Renal cortical epithelial cell (primary cell): ENCODE measurements at regions not wholly inside any gene's neighbourhood (a gene's known extent, or its start where the extent isn't known, plus 50 kb on each side); places are given as distances from the start of the nearest gene placed in this dataset.
"Not testable (repeated sequence)": the region's sequence is repeated elsewhere in the genome, so short reads cannot be mapped to it uniquely, and the experiment has no call there.

ENCODE experiments used
- DNase-seq: peaks from one replicate; pipeline ENCODE4 v3.0.0-alpha.2; 2011; ENCODE audit warnings: low read depth

DNA sequence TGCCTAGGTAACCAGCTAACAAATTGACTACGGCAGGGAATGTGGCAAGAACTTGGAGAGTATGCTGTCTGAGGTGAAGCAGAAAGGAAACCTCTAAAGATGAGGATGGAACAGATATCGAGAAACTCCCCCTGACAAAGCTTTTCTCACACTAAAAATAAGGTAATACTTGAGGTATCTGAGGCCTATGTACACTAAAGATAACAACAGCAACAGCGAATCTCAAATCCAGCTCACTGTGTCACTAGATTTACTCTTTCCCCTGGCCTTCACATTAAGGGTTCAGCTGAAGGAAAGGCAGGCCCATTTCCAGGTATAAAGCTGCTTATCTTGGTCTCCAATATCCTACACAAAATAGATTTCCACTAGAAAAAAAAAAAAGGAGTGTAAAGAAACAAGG lies 518.0 kb downstream of the KCNT2 start:
- DNase-seq, result no peak

DNA sequence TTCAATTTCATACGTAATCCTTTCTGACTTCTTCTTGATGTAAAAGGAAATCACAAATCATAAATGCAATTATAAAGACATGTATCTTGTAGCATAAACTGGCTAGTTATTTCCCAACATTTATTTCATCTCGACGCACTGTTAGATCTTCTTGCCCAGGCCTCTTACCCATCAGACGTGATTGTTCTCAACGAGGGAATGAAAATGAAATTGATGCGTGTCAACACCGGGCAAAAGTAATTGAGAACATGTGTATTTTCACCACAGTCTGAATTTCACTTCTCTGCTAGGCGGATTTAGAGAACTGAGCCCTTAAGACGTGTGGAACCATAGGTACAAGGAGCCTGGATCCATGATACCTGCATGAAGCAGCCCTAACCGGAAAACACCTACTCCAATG lies 519.7 kb downstream of the KCNT2 start:
- no peak for DNase-seq

DNA sequence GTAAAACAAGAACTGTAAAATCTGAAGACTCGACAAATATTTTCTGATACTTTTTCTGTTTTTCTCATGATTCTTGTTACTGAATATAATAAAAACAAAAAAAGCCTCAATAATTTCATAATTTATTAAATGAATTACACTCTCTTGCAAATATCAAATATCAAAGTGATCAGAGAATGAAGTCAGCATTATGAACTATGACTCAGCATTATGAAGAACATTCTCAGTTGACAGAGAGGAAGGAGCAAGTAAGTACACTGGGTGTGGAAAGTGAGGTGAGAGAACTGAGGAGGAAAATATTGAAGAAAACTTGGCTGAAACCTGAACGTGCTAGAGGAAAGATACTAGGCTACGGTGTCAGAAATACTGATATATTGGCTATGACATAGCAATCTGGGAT lies 529.5 kb downstream of the KCNT2 start:
- no peak for DNase-seq

DNA sequence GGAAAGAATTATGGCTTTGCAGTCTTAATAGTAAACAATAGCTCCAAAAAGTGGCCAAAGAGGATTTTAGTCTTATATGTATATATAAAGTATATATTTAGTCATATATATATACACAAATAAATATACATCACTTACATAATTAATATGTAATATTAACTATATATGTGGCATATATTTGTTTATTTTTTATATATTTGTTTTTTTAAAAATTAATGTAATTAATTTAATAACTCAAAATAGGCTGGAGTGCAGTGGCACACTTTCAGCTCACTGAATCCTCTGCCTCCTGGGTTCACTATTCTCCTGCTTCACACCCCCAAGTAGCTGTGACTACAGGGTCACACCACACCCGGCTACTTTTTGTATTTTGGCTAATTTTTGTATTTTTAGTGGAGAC lies 532.6 kb downstream of the KCNT2 start:
- DNase-seq, result no peak

DNA sequence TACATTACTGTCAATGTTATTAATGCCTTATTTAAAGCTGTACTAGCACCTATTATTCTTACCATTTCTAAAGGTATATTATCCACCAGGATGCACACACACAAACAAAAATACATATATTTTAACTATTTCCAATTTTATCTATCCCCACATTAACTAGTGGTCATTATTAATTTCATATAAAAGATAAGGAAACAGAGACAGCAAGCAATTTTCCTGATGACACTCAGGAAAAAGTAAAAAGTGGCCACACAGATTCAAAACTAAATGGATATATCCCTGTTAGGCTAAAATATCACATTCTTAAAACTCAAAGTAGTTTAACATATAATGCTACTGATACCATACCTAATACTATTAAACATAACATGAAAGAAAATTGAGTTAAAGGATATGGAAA lies 534.1 kb downstream of the KCNT2 start:
- no peak for DNase-seq

DNA sequence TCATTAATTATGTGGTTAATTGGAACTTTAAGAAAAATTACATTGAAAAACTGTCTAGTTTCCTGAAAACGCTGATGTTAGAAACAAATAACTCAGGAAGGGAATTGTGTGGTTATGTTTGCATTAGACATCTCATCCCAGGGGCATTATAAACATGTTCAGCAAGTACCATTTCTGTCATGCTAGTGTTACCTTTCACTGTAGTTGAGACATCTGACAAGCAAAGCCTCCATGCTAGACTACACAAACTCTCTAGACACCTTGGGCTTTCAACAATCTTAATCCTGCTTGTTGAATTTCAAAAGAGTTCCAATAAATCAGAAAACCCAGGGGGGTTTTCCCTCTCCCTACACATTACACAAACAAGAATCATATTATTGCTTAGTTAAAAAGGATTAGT lies 536.8 kb downstream of the KCNT2 start:
- no peak for DNase-seq

DNA sequence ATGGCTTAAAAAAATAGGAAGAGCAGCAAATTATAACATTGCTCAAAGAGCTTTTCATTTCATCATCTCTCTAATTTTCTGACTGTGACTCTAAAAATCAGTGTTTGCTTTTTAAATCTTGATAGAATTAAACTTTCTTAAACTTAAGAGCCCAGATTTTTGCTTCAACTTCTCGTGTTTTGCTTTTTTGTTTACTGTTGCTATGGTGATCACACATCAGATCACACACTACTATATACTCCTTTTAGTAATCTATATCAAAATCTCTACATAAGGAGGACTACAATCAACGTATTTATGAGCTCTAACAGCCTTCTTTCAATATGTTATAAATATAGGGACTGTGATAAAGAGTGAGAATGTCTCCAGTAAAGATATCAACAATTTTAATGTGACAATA lies 537.3 kb downstream of the KCNT2 start:
- DNase-seq, result no peak

DNA sequence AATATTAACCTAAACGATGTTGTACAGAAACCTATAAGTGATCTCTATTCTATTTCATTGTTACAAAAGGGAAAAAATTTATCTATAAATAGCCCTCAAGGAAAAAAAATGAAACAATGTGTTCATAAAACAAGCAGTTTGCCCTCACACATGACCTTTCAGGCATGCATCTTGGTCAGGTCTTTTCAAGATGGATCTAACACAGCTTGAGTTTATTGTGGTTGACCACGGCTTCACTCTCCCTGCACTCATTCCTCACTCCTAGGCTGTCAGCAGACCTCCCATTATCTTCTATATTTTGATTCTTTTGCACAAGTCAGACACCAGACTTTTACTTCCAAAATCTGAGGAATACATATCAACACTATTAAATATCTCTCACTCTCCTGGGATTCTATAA lies 544.3 kb downstream of the KCNT2 start:
- no peak for DNase-seq

DNA sequence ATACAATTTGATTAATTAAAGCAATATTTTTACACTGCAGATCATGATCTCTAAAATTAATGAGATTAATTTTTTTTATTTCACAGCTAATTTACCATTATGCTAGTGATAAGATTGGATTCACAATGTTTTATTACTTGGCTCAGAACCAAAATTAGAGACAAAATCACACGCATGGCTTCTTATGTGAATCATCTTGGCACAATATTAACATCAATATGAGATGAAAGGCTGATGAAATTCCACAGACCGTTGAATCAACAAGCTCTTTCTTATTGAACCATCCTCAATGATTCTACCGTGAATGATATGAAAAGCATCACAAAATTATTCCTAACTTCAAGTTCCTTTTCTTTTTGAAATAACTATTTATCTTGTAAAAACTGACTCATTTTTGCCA lies 544.9 kb downstream of the KCNT2 start:
- DNase-seq, result peak; percentile 6

DNA sequence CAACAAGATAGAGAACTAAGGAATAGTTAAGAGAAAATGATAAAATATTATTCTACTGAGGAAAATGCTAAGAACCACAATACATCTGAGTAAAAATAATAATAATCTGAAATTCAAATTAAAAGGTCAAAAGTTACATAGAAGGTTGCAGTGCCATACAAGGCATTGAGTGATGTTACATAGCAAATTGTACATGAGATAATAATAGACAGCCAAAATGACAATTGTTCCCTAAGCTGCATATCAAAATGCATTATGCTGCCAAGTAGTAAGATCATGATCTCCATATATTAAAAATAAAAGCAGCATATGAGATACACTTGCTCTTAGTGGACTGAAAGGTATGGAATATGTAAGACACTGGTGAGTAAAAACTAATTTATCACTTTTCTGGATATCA lies 547.7 kb downstream of the KCNT2 start:
- no peak for DNase-seq

DNA sequence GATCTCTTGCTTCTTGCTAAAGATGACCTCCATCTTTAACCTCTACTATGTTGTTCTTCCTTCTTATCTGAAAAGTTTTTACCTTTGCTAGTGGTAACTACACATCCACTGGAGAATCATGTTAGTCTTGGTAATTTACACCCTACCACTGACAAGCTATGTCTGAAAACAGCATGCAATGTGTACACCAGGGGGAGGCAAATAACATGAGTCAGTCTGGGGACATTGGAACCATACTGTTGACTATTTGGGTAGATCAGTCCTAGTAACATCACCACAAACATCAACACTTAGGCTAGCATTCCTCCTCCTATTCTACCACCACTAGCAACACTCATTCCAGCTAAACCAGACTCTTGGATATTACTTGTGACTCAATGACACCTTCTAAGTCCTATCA lies 549.0 kb downstream of the KCNT2 start:
- DNase-seq, result no peak

DNA sequence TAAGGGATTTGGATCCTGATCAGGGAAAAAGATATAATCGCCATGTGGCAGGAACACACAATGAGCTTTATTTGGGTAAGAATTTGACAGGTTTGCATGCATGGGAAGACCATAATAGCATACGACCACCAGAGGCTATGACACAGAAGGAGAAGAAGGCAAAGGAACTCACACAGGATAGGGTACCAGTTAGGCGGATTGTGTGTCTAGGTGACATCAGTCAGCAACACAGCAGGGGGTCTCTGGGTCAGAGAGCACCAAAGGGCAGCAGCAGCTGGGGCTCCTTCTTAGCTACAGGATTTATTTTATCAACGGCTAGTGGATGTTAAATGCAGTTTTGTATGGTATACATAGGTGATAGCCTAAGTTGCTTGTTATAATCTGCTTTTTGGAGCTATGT lies 551.3 kb downstream of the KCNT2 start:
- DNase-seq, result no peak

DNA sequence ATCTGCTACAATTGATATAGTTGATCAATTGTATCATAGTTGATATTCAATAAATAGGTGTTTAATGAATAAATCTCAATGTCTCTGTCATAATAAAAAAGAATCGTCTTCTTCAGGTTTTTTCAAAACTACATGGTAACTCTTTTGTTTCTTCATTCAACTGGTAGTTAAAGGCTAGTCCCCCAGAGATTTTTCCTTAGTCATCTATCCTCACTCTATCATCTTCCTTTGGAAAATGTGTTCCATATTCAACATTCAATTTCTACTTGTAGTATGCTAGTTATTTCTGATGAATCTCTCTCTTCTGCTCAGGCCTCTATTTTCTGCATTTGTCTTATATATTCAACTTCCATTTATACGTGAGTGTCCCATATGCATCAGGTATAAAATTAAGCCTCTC lies 558.8 kb downstream of the KCNT2 start:
- no peak for DNase-seq

DNA sequence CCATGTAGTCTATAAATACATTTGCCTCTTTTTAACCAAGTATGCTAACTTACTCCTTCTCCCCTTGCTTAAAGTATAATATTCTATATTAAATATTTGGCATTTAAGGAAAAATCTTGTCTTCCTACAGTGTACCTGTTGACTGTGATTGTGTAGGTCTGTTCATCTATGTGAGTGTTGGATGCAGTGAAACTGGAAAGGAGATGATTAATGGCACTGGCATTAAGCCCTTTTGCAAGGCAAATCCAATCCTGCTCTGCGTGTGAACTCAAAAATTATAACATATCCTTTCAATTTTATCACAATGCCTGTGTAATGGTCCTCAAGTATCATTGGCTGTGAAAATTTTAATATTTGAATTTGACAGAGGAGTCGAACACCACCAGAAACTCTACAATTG lies 565.0 kb downstream of the KCNT2 start:
- no peak for DNase-seq

DNA sequence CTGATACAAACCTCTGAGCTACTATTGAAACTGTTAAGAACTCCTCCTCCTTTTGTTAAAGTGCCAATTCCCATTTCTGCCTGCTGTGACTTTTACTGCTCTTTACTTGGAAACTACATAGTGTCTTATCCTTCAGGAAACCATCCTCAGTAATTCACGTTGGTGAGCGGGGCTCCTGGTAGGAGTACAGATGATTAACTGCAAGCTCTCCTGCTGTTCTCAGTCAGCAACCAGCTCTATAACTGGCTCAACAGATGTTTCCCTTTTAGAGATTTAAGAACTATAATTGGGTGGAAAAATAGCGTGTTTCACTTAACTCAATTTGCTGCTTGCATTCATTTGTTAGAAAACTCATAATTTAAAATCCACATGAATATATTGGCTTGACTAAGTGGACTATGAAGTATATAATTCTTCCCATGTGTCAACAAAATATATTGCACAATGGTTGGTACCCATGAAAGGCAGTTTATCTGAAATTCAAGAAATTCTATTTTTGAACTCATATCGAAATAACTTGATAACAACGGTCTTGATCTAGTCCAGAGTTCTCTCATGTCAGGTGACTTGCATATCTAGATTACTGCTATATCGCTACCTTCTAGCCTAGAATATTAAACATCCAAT lies 574.0 kb downstream of the KCNT2 start:
- DNase-seq, result no peak

DNA sequence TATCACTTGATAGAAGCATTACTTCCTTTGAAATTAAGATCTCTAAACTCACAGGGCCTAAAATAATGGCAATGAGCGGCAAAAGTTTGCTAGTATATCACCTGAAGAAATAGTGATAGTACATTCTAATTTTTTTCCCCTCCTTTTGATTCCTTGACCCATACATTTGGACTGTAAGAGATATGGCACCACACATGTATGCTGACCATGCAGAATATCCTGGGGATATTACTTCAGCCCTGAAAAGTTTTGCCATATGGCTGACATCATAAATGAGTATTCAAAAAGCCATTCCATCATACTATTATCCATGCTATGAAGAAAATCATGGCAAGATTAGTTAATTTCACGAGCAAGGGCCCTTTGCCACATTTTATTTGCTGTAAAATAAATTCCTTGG lies 576.9 kb downstream of the KCNT2 start:
- not testable (repeated sequence) for DNase-seq

DNA sequence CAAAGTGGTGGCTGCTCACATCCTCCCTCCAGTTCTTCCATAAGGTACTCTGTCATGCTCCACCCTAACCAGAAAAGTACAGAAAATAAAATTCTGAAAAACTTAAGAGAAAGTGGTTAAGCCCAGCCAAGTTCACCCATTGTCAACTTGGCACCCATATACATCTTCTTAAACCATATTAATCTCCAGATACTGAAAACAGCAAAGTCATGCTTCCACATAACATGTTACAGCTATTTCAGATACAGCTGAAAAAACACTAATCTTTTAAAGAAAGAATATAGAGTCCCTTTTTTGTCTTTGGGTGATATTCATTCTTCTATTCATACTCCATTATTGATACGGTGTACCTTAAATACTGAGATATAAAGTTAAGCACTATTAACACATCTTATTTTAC lies 577.8 kb downstream of the KCNT2 start:
- no peak for DNase-seq

DNA sequence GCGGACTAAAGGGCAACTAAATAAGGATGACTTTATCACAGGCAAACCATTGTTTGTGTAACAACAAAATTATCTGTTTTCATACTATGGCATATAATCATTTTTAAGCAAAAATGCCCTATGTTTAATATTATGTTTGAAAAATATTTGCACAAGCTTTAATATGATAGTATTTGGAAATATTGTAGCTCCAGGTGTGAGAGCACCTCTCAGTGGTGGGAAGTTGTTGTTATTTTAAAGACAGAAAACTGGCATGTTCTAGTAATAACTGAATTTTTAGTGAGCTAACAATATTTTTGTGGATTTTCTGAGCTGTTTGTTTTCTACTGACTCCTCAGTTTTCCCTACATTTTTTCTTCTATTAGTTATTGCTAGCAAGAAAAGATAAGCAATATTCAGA lies 578.8 kb downstream of the KCNT2 start:
- DNase-seq, result no peak

DNA sequence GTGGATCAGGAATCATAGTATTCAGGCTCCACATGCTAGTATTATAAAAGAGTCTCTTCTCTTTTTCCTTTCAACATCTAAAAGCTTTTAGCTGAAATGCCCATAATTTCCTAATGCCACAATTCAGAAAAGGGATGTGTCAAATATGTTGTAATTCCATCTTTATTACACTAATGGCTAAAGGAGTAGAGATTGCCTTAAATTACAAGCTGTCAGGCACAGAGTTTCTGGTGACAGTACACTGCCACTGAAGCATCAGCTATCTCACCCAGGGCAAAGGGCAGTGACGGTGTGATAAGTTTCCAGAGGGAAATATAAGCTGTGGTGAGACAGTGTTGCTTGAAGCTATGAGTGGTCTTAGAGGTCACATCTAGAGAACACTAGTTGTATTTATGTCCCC lies 581.1 kb downstream of the KCNT2 start:
- no peak for DNase-seq

DNA sequence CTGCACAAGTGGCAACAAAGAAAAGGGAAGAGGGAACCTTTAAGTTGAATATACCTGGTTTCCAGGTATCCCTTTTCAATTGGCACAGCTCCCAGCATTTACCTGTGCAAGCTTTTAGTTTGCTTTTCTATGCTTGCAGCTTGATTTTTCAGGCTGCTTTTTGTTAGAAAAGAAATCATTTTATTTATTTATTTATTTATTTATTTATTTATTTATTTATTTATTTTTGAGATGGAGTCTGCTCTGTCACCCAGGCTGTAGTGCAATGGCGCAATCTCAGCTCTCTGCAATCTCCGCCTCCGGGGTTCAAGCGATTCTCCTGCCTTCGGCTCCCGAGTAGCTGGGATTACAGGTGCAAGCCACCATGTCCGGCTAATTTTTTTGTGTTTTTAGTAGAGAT lies 587.1 kb downstream of the KCNT2 start:
- not testable (repeated sequence) for DNase-seq

DNA sequence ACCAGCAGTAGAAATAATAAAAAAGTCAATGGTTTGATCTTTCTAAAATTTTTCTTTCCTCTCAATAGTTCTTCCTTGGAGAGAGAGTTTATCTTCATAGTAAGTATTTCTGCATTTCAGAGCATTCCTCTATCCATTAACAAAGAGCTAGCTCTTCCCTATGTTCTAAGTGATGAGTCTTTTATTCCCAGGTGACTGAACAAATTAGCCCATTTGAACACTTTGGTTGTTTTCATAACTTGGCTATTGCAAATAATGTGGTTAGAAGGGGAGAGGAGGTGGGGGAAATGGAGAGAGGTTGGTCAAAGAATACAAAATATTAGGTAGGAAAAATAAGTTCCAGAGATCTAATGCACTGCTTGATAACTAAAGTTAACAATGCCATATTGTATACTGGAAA lies 598.9 kb downstream of the KCNT2 start:
- no peak for DNase-seq

DNA sequence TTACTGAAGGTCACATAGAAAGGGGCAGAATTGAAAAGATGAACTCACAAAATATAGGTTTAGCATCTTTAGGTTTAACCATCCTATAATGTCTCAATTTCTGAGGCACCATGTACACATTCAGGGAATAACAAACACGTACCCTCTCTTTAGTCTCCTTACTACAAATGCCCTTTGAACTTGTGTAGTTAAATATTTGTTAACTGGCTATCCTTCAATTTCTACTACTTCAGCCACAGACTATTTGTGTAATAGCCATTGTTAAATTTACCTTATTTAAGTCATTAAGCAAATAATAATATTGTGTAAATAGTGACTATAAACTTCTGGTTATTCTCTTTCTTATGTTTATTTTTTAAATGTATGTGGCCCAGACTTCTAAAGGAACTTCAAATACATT lies 600.5 kb downstream of the KCNT2 start:
- no peak for DNase-seq

DNA sequence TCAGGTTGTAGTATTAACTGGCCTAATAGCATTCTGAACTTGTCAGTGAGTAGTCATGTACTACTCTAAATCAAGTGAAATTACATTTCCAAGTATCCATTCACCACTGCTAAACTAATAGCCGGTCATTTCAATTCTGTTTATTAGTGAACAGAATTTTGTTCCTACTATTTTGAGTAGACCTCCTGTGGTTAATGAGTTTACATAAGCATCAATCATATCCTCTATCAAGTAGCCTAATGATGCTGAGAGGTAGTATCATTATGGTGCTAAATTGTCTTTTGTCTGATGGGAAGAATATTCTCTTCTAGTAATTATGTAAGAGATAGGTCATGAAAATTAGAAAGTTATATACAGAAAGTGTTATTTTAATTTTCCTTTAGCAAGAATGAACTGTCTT lies 602.8 kb downstream of the KCNT2 start:
- no peak for DNase-seq

DNA sequence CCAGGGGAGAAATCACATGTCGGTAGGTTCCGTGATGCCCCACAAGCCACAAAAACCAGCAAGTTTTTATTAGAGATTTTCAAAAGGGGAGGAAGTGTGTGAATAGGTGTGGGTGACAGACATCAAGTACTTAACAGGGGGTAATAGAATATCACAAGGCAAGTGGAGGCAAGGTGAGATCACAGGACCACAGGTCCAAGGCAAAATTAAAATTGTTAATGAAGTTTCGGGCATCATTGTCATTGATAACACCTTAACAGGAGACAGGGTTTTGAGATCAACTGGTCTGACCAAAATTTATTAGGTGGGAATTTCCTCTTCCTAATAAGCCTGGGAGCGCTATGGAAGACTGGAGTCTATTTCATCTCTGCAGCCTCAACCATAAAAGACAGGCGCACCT lies 603.9 kb downstream of the KCNT2 start:
- DNase-seq, result not testable (repeated sequence)

DNA sequence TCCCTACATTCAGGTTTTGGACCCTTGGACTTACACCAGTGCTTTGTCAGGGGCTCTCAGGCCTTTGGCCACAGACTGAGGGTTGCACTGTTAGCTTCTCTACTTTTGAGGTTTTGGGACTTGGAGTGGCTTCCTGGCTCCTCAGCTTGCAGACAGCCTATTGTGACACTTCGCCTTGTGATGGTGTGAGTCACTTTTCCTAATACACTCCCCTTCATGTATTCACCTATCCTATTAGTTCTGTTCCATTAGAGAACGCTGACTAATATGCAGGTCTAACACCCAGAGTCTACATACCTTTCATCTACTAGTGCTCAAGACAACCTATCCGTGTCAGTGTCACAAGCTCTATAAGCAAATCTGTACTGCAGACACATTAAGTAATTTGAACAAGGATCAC lies 605.3 kb downstream of the KCNT2 start:
- peak; percentile 74 for DNase-seq
